ENCODE measurements at regions not wholly inside any gene's neighbourhood (a gene's known extent, or its start where the extent isn't known, plus 50 kb on each side); places are given as distances from the start of the nearest gene placed in this dataset.

DNA sequence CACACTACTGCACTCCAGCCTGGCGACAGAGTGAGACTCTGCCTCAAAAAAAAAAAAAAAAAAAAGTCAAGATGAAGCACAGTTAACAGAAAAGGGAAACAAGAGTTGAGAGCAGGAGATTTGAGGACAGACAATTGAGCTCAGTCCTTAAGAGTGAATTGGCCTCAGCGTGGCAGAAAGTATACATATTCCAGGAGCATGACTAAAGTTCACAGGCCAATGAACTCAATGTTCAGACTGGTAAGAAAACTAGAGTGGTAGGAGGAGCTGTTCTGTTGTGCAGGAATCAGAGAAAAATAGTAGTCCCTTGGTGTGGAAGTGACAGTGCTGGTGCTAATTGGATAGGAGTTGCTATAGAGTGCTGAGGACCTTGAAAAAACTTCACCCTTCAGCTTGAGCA lies 60.0 kb downstream of the NRN1 start:
- DNase-seq = no peak

DNA sequence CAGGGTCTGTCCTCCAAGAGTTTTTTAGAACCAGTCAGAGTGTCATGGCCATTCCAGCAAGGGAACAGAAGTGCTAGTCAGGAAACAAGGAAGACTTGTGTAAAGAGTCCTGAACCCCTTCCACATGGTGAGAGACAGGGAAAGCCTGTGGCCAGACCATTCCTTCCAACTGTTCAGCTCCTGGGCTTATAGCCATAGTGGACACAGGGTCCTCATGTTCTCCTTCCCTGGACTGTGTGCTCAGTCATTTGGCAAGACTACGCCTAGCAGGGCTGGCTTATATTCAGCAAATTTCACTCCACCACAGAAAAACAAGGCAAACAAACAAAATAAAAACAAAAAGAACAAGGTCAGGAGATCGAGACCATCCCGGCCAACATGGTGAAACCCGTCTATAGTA lies 60.5 kb downstream of the NRN1 start:
- no peak for DNase-seq

DNA sequence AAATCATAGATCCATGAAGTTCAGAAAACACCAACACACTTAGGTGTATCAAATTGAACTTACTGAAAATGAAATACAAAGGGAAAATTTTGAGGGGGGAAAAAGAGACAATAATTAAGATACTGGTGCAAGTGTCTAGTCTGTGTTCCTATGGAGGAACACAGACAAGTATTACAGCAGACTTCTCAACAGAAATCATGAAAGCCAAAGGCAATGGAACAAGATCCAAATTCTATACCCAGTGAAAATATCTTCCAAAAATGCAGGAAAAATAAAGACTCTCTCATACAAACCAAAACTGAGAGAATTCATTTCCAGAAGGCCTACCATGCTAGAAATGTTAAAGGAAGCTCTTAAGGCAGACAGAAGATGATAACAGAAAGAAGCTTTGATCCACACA lies 63.1 kb downstream of the NRN1 start:
- no peak for DNase-seq

DNA sequence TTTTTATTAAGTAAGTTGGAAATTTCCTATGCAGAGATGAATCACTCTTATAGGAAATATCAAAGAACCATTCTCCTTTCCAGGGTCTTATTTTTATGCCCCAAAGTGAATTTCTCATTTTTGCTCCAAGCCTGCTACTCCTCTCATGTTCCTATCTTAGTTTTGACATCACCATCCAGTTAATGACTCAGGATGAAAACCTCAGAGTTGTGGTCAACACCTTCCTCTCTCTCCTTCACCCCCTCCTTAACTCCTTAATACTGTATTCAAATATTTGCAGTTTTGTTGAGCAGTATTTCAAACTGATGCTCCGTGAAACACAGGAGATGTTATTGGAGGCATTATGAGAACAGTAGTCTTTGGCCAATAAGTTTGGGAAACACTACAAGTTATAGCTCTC lies 64.1 kb downstream of the NRN1 start:
- DNase-seq = no peak

DNA sequence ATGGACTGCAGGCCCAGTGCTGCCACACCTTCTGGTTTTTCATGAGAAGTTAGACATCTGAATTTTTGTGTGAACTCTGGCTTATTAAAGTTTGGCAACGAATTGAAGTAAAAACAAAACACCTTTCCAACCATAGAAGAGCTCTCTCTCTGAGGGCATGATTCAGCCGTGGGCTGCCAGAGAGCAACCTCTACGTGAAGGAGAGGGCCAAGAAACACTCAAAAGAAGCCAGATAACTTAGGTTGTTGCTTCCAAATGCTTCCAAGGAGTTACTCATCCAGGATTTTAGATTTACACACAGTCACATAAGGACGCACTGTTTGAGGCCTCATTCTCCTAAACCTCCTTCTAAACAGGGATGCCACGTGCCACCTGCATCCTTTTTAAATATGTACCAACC lies 65.5 kb downstream of the NRN1 start:
- DNase-seq = no peak

DNA sequence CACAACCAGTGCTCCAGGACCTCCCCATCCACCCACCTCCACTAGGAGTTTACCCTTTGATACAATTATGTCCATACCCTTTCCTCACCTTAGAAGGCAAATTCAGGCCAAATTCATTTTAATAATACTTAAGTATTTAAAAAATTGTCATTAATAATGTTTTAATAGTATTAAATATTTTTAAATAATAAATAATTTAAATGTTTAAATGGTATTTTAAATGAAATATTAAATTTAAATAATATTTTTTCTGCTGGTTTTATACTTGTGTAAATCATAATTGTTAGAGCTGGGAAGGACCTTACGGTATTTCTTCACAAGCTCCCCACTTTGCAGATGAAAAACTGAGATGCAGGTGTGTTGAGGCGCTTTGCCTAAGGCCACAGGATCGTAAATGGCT lies 67.8 kb downstream of the NRN1 start:
- DNase-seq = no peak

DNA sequence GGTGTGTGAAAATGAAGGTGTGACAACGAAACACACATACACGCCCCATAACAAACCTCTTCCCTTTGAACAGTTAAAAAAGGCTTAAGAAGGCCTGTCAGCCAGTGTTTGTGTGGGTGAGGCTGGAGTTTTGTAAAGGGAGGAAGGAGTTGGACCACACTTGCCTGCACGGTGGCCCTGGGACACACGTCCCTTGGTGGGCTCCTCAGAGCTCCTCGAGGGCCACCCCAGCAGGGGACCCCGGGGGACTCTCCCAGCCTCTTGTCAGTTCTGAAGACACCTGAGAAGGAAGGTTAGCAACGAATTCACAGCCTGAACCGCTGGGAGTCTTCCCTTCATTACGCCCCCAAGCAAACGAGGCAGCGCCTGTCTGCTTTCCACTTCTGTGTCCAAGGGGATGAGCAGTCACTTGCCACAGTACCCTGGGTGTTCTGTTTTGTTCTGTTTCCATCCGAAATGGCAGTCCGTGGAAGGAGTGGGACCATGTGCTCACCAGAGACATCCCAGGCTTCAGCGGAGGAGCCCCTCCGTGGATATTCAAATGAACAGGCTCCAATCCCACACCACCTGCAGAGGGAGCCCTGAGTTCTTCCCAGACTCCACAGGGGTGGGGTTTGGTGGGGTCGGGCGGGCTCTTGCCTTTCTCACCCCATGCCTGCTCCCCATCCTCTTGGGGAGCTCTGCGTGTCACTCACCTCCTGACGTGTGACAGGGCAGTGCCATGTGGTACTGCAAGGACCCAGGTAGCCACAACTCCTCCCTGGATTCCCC lies 68.6 kb downstream of the NRN1 start:
- no peak for DNase-seq

DNA sequence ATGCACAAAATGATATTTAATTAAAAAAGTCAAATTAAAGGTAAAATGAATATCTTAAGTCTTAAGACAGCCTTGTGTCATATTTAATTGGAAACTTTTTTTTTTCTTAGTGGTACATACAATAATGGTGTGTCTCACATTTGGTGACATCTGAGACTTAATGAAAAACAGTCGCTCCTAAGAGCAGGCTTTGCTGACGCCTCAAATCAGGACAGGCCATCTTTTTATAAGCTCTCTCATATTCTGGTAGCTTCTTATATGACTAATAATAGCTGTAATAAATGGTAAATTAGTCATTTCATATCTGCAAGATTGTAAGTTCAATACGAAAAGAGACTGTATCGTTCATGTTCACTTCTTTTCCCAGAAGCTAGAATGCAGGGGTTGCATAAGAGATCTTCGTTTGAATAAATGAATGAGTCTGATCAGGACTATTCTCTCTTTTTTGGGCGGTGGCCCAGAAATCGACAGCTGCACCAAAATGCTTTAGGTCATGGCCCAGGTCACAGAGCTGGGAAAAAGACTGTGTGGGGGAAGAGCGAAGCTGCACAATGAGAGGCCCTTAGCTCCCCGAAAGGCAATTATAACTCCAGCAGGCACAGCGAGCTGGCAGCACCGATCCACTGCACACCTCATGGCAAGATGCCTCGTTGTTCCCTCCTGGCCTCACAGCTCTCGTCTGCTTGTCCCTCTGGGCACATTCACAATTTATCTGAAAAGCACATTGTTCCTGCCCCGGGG lies 69.4 kb downstream of the NRN1 start:
- no peak for DNase-seq

DNA sequence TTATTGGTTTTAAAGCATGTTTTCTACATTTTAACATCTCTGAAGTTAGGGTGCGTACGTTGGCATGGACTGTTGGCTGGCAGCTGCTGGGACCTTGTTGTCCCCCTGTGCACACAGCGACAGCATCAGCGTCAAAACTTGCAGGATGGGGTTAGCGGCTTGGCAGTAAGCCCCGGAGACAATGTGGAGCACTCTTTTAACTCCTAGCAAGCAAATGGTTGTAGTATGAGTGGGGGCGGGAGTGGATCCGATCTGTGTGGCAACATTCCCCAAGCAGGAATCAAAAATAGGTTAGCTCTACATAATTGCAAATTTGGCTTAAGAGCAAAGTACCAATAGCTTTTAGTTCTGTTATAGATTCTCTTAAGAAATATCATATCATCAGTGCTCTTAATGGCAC lies 70.1 kb downstream of the NRN1 start:
- no peak for DNase-seq

DNA sequence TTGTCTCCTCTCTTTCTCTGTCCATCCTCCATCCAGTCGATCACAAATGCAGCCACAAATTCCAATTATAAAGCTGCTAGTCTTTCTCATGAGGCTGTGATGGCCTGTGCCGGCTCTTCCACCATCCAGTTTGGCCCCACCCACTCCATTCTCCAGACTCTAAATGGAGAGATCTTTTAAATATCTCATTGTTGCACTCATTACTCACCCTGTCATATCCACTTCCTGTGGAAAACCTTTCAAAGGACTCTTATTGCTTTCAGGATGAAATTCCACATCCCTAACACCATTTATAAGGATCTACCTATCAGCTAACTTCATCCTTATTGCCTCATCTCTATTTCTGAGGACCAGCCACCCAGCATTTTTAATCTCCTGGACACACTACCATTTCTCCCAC lies 70.6 kb downstream of the NRN1 start:
- DNase-seq = no peak

DNA sequence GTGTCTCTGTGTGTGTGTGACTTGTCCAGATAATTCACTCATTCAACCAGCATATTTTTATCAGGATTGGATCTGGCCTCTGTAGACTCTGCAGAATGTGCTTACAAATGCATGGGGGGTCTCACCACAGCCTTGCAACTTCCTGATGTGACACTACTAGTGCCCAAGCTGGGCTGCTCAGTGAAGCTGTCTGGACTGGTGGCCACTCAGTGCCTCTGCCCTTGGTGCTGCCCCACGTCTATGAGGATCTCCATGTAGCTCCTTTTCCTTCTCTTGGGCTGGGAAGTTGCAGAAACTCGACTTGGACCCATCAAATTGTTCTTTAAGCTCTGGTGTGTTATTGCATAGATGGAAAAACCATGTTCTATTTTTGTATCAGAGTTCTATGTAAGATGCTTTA lies 75.8 kb downstream of the NRN1 start:
- no peak for DNase-seq

DNA sequence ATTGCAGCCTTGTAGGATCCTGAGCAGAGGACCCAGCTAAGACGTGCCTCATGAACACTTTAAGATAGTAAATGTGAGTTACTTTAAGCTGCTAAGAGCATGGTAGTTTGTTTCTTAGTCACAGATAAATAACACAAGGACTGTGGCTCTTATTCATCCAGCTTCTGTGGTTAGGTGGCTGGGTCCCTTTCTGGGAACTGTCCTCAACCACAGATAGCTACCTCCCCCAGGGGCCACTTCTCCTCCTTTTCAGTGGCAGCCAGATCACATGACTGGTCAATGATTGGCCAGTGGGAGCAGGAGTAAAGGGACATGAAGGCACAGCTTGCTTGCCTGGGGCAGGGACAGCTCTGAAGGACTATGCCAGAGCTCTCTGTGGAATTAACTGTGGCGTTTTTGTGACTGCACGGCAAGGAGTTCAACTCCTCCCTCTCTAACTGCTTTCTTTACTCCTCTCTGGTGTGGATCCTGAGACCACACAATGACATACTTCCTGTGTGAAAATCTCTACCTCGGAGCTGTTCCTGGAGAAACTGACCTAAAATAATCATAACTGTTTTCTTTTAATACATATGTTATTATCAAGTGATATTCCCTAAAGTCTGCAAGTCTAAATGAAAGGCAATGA lies 76.5 kb downstream of the NRN1 start:
- DNase-seq = no peak

DNA sequence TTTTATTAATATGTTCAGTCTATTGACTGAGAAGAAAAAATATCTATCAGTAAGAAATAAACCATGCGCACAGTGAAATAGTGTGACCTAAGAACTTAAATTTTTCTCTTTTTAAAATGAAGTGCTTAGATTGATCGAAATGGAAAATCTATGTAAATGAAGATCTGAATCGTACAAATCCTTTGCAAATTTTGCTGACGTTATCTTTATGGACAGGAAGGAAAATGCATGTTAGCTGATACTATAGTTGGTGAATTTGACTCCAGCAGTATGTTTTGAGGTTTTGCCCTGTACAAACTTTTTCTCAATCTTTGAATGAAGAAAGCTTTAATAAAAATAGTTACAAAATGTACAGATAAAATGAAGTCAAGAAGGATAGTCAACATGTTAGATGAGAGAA lies 82.9 kb downstream of the NRN1 start:
- DNase-seq = no peak

DNA sequence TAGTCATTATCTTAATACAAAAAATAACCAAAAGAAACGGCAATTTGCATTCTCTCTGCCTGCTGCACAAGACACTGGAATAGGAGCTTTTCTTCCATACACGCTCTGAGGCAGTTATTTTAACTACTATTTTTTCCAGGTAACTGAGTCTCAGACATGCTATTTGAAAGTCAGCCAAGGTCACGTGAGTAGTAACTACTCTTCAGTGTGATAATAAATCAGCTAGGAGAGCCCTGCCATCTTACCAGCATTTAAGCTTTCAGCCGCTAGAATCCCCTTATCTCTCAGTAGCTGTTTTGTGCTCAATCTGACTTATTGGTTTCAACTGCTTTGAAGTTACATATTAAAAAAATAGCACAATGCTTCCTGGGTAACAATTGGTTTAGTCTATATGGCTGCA lies 84.5 kb downstream of the NRN1 start:
- DNase-seq = no peak

DNA sequence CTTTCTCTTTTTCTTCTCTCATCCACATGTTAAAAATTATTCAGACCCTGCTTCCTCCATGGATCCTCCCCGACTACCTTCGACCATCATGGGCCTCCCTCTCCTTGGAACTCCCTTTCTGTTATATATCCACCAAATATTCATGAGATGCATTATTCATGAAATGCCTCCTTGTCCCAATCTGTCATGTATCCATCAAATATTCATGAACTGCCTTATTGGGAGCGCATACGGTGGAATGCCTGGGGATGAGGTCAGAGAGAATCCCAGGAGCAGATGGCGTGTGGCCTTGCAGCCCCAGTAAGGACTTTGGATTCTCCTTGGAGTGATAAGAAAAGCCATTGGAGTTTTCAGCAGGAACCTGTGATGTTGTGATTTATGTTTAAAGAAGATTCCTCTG lies 97.0 kb downstream of the NRN1 start:
- DNase-seq = no peak

DNA sequence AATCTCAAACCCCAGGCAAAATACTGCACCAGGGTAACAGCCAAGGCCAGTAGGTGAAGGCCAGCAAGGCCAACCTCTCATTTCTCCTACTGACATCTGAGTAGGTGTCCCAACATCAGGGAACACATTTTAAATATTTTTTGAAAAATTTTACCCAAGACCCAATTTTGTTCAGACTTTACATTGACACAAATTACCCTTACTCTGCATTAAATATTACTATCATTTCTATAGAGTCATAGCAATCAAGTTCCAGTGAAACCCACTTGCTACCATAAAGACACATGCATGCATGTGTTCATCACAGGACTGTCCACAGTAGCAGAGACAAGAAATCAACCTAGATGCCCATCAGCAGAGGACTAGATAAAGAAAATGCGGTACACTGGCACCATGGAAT lies 99.9 kb downstream of the NRN1 start:
- no peak for DNase-seq

DNA sequence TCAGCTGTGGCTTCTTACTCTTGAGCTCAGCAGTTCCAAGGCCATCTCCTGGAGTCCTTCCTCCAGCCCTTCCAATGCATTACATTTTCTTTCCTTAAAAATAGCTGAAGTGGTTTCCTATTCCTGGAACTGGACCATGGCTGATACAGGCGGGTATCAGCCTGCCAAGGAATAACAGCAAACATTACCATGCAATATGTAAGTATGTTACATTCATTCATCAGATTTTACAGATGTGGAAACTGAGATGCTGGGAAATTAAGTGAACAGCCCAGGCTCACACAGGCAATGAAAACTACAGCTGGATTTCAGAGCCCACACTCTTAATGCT lies 100.4 kb downstream of the NRN1 start:
- no peak for DNase-seq

DNA sequence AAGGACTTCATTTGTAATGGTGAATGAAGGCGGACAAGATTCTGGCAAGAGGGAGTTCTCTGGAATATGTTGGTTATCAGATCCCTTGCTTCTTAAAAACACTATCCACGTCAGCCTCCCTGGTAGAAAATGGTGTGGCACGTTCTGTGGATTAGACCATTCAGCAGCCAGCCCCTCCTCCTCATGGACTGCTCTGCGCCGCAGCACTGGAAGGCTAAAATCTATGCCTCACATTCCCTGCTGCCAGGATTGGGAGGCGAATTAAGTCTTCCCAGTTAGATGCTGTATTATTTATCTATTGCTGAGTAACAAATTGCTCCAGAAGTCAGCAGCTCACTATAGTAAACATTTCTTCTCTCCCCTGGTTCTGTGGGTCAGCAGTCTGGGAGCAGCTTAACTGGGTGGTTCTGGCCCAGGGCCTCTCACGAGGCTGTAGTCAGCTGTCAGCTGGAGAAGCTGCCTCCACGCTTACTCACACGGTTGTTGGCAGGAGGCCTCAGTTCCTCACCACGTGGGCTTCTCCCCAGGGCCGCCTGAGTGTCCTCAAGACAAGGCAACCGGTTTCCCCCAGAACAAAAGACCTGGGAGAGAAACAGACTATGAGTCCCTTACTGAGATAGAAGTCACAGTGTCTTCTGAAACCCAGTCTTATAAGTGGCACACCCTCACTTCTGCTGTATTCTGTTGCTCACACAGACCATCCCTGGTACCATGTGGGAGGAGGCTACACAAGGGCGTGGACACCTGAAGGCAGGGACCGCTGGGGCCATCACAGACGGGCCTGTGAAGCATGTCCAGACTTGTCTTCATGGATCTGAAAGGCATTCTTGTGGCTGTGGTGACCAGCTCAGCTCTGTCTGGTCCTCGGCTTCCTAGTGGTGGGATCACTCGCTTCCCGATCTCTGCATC lies 101.0 kb downstream of the NRN1 start:
- no peak for DNase-seq

DNA sequence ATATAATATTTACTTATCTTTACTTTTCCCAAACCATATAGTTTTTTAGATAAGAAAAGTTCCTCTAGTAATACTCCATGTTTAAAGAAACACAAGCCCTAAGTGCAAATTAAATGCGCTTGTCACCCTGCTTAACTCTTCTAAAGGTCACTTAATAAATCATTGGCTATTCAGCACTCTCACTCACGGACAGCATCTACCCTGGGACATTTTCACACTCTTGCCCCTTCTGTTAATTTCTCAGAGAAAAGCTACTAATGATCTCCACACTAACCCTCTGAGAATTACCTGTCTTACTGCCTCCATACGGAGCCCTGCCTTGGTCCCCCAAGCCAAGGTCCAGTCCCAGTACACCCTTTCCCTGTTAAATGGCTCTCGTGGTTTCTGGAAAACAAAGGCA lies 102.2 kb downstream of the NRN1 start:
- DNase-seq = no peak

DNA sequence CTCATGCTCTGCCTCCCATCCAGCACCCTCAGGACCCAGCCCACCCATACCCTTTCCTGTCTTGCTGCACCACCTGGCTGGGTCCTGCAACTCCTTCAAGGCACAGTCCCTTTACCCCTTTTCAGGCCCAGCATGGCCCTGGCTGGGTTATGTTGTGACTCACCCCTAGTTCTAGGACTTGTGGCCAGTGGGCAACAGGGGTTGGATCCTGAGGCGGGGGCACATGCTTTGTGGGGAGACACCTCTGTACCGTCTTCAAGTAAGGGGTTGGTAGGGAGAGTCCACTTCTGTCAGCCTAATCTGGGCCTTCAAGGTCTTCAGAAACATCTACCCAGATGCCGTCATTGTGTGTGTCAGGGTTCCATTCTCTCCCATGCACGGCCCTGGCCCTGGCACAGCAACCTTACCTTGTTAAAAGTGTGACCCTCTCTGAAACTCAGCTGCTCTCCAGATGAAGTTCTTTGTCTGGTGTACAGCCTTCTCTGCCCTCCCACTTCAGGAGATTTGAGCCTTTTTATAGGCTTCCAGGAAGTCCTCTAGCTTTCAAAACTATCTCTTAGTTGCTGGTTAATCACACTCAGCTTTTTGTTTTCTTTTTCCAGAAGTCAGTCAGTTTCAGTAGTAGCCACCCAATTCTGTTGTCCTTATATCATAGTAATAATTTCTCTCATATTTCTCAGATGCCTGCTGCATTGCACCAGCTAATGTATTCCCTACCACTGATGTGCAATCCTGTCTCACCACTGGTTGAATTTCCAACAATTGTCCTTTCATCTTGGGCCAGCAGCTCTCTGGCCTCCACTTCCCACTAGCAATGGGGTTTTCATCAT lies 107.3 kb downstream of the NRN1 start:
- no peak for DNase-seq

DNA sequence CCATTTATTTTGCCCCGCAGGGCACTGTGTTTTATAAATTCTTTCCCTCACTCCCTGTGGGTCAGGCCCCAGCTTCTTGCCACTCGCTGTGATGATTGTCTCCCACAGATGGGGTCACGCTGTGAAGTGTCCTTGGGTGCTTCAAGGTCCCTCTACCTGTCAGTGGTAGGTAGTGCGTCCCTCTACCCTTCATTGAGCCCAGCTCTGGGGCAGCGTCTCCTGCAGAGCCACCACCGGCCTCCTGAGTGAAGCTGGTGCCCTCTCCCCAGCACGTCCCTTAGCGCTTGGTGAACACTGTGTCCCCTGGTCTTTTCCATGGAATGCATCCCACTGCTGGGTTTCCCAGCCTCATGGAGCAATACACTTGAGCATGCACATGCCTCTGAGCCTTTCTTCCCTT lies 108.2 kb downstream of the NRN1 start:
- no peak for DNase-seq

DNA sequence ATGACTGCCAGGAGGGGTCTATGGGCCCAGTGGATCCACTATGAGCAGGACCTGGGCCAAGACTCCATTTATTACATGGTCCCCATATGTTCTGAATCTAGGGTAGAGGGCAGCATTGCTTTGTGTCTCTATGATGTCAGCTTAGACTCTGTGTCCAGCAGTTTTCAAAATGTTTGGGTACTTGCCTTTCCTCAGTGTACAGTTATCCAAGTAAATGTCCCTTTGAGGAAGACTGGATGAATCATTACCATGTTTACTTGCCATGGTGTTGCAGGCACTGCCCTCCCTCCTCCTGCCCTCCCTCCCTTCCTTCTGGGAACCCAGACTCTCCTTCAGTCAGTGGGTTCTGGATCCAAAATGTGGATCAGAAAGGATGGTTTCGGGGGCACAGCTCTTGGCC lies 108.6 kb downstream of the NRN1 start:
- DNase-seq = no peak

Data from suppressor macrophage treated with lipopolysaccharide for 4 hours (primary cell).